Kidney (tissue), 13 donors: ENCODE measurements at regions not wholly inside any gene's neighbourhood (a gene's known extent, or its start where the extent isn't known, plus 50 kb on each side); places are given as distances from the start of the nearest gene placed in this dataset.

Source experiments
- DNase-seq, 5 donors: peaks; one replicate each; pipeline ENCODE4 v3.0.0-alpha.2; 2013 to 2020
- FAIRE-seq: peaks from 2 replicates; lab custom pipeline; 2012; peaks lifted over from hg19 to GRCh38; lab: Jason Lieb, UNC
- H3K27ac ChIP-seq, 2 donors: one replicate each; pipeline ENCODE4 v1.7.0; 2013; ENCODE audit warnings: low read depth in 2 of 2, low read length in 2 of 2, inconsistent platforms in 1 of 2
- H3K27me3 ChIP-seq: one replicate; pipeline ENCODE4 v1.7.1; 2013; ENCODE audit warnings: low read length, inconsistent platforms; ENCODE audit not compliant: control insufficient read depth, insufficient read depth
- H3K36me3 ChIP-seq, 3 donors: one replicate each; pipeline versions ENCODE4 v1.7.0 to v1.7.1; 2013; ENCODE audit warnings: low read length in 3 of 3, control low read depth in 1 of 3, inconsistent platforms in 1 of 3; ENCODE audit not compliant: insufficient read depth in 3 of 3, control insufficient read depth in 2 of 3
- H3K4me1 ChIP-seq, 3 donors: one replicate each; pipeline versions ENCODE4 v1.7.0 to v1.7.1; 2013; ENCODE audit warnings: low read length in 3 of 3, inconsistent platforms in 1 of 3, low read depth in 1 of 3; ENCODE audit not compliant: control insufficient read depth in 2 of 3, insufficient read depth in 2 of 3
- H3K4me3 ChIP-seq, 3 donors: one replicate each; pipeline versions ENCODE4 v1.7.0 to v1.8.1; 2013; ENCODE audit warnings: low read length in 3 of 3, control low read depth in 1 of 3, inconsistent platforms in 1 of 3
- H3K9ac ChIP-seq, 3 donors: one replicate each; pipeline versions ENCODE4 v1.7.0 to v1.7.1; 2013; ENCODE audit warnings: low read length in 3 of 3, control low read depth in 1 of 3, inconsistent platforms in 1 of 3
- H3K9me3 ChIP-seq, 3 donors: one replicate each; pipeline versions ENCODE4 v1.7.0 to v1.7.1; 2013; ENCODE audit warnings: low read length in 3 of 3, control low read depth in 1 of 3, inconsistent platforms in 1 of 3; ENCODE audit not compliant: control insufficient read depth in 2 of 3, insufficient read depth in 1 of 3
- CTCF ChIP-seq: IDR thresholded peaks from 3 replicates; pipeline ENCODE4 v1.5.1; 2012; ENCODE audit warnings: mild to moderate bottlenecking, moderate library complexity, borderline replicate concordance; ENCODE audit not compliant: insufficient read depth; ENCODE audit errors: extremely low read depth
- intact Hi-C: fragments of 100-400 bp; cut with DNase I; formaldehyde crosslinking; loops from one replicate; pipeline ENCODE4 v1.11.1; 2022
- donor health status: control.
- donor health status: control.
- donor health status: control.
- donor health status: control.
- donor health status: control.
- donor health status: DM: yes; HTN: yes; CAD: no.
- donor health status: Normal renal cell carcinoma (clear cell type).

GRCh38 chr6:56335726-56336125 lies 88.3 kb upstream of the COL21A1 start:
- Histone ChIP-seq H3K27me3 (no peaks in the 10 kb centered on the region), H3K9ac (no peak overlapping the region), H3K27ac (no peak overlapping the region), H3K4me1 (no peaks in the 10 kb centered on the region), H3K36me3 (no peaks in the 10 kb centered on the region), H3K9me3 (no peaks in the 10 kb centered on the region), H3K4me3 (no peak overlapping the region)
- FAIRE-seq = no peak
- DNase-seq = no peak
- intact Hi-C loops = no loop called here
- TF ChIP-seq CTCF = no peak

- Histone ChIP-seq H3K9me3 (no peaks in the 10 kb centered on the region), H3K36me3 (no peaks in the 10 kb centered on the region), H3K27me3 (no peaks in the 10 kb centered on the region), H3K9ac (no peak overlapping the region), H3K27ac (no peak overlapping the region), H3K4me3 (no peak overlapping the region), H3K4me1 (no peaks in the 10 kb centered on the region)
- FAIRE-seq (no peak), DNase-seq (no peak)
- no peak for TF ChIP-seq CTCF
- intact Hi-C loops = no loop called here
Measured at GRCh38 chr6:56334937-56335336, 87.6 kb upstream of the COL21A1 start.

GRCh38 chr6:56329271-56330050 lies 82.1 kb upstream of the COL21A1 start:
- H3K9ac ChIP-seq = no peak overlapping the region
- peak in 3 of 5 donors; percentile 45 to 90 (median 74) for DNase-seq
- FAIRE-seq = no peak
- H3K4me3 ChIP-seq = no peak overlapping the region
- no peaks in the 10 kb centered on the region for H3K9me3 ChIP-seq
- intact Hi-C loops = no loop called here
- H3K27me3 ChIP-seq = no peaks in the 10 kb centered on the region
- H3K36me3 ChIP-seq = no peaks in the 10 kb centered on the region
- no peak overlapping the region for H3K27ac ChIP-seq
- no peaks in the 10 kb centered on the region for H3K4me1 ChIP-seq
- no peak for TF ChIP-seq CTCF
